ENCODE measurements at regions not wholly inside any gene's neighbourhood (a gene's known extent, or its start where the extent isn't known, plus 50 kb on each side); places are given as distances from the start of the nearest gene placed in this dataset.

GRCh38 chr7:54097886-54098285 lies 444.3 kb upstream of the VSTM2A start:
- Histone ChIP-seq H3K4me3 (ENCODE audit: low read length) (no peak overlapping the region), H3F3A (ENCODE audit: control insufficient read depth, insufficient read depth) (no peaks in the 10 kb centered on the region), H3K27me3 (ENCODE audit: control insufficient read depth, low read length) (no peaks in the 10 kb centered on the region), H3K36me3 (ENCODE audit: control insufficient read depth, low read length) (no peaks in the 10 kb centered on the region), H3K9me2 (replicated peaks; ENCODE audit: control insufficient read depth, low read length) (no peaks in the 10 kb centered on the region), H3K79me2 (ENCODE audit: control insufficient read depth, low read length) (no peaks in the 10 kb centered on the region), H4K20me1 (ENCODE audit: control insufficient read depth, insufficient read depth, low read depth, low read length) (no peaks in the 10 kb centered on the region), H3K27ac (ENCODE audit: low read depth, low read length) (no peak overlapping the region), H3K9me3 (ENCODE audit: control insufficient read depth, insufficient read depth, low read length) (no peaks in the 10 kb centered on the region), H3K4me2 (ENCODE audit: low read length) (no peak overlapping the region), H3K4me1 (ENCODE audit: control insufficient read depth, low read length) (no peaks in the 10 kb centered on the region)
- TF ChIP-seq CTCF (IDR thresholded peaks at IDR 0.05; ENCODE audit: low read depth, low read length, poor library complexity, severe bottlenecking), result no peak
- TF ChIP-seq EZH2phosphoT487 (IDR thresholded peaks at IDR 0.05; ENCODE audit: borderline replicate concordance, low read length), result no peak

GRCh38 chr7:54109501-54109900 lies 432.7 kb upstream of the VSTM2A start:
- Histone ChIP-seq H3K9me2 (replicated peaks; ENCODE audit: control insufficient read depth, low read length) (no peaks in the 10 kb centered on the region), H3K36me3 (ENCODE audit: control insufficient read depth, low read length) (no peaks in the 10 kb centered on the region), H3K4me3 (ENCODE audit: low read length) (no peak overlapping the region), H3K4me1 (ENCODE audit: control insufficient read depth, low read length) (no peaks in the 10 kb centered on the region), H3K27me3 (ENCODE audit: control insufficient read depth, low read length) (no peaks in the 10 kb centered on the region), H3K79me2 (ENCODE audit: control insufficient read depth, low read length) (no peaks in the 10 kb centered on the region), H3K27ac (ENCODE audit: low read depth, low read length) (no peak overlapping the region), H4K20me1 (ENCODE audit: control insufficient read depth, insufficient read depth, low read depth, low read length) (no peaks in the 10 kb centered on the region), H3K4me2 (ENCODE audit: low read length) (no peak overlapping the region), H3K9me3 (ENCODE audit: control insufficient read depth, insufficient read depth, low read length) (no peaks in the 10 kb centered on the region), H3F3A (ENCODE audit: control insufficient read depth, insufficient read depth) (no peaks in the 10 kb centered on the region)
- TF ChIP-seq CTCF (IDR thresholded peaks at IDR 0.05; ENCODE audit: low read depth, low read length, poor library complexity, severe bottlenecking) (no peak), EZH2phosphoT487 (IDR thresholded peaks at IDR 0.05; ENCODE audit: borderline replicate concordance, low read length) (no peak)

DNA sequence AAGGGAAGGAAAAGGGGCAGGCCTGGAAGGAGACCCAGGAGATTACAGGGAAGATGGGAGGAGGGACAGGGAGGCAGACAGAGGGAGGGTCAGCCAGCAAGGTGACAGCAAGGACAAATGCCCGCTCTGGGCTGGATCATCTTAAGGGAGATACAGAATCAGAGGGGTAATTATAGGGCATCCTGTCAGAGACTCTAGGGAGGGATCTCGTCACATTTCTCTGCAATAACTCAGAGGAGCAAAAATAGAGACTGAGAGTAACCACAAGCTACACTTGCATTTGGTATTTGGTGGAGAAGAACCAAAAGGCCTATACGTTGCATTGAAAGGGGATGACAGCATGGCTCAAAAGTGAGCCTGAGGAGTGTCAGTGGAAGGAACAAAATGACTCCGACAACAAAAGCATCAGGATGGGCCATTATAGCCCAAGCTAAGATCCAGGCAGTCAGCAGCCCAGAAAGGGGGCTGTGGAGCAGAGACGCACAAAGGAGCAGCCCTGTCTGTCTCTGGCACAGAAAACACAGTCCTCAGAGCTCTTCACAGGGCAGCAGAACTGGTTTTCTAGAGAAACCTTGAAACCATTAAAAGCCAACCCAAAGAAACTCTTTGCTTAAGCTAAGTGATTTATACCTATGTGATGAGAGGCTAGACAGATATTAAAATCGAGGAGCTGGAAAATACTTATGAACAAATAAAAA lies 430.2 kb upstream of the VSTM2A start:
- Histone ChIP-seq H3F3A (ENCODE audit: control insufficient read depth, insufficient read depth) (no peaks in the 10 kb centered on the region), H3K4me1 (ENCODE audit: control insufficient read depth, low read length) (no peaks in the 10 kb centered on the region)

More for the DNA sequence above, 430.2 kb upstream of the VSTM2A start:
- no peak overlapping the region for H3K4me3 ChIP-seq (ENCODE audit: low read length)
- peaks cover 4% of the 10 kb centered on the region; the same call in 1 of the 2 replicates for H3K9me3 ChIP-seq (ENCODE audit: control insufficient read depth, insufficient read depth, low read length)
- no peak overlapping the region for H3K4me2 ChIP-seq (ENCODE audit: low read length)
- H3K27me3 ChIP-seq (ENCODE audit: control insufficient read depth, low read length), result no peaks in the 10 kb centered on the region
- no peaks in the 10 kb centered on the region for H4K20me1 ChIP-seq (ENCODE audit: control insufficient read depth, insufficient read depth, low read depth, low read length)
- H3K79me2 ChIP-seq (ENCODE audit: control insufficient read depth, low read length), result no peaks in the 10 kb centered on the region
- H3K36me3 ChIP-seq (ENCODE audit: control insufficient read depth, low read length), result no peaks in the 10 kb centered on the region
- no peaks in the 10 kb centered on the region for H3K9me2 ChIP-seq (replicated peaks; ENCODE audit: control insufficient read depth, low read length)
- no peak for TF ChIP-seq EZH2phosphoT487 (IDR thresholded peaks at IDR 0.05; ENCODE audit: borderline replicate concordance, low read length)
- TF ChIP-seq CTCF (IDR thresholded peaks at IDR 0.05; ENCODE audit: low read depth, low read length, poor library complexity, severe bottlenecking), result no peak
- H3K27ac ChIP-seq (ENCODE audit: low read depth, low read length), result no peak overlapping the region

Data from DOHH2 (cell line).